ACC112 (cell line): ENCODE measurements at regions not wholly inside any gene's neighbourhood (a gene's known extent, or its start where the extent isn't known, plus 50 kb on each side); places are given as distances from the start of the nearest gene placed in this dataset.

Experiments
- H2AFZ ChIP-seq: fragments of 200-600 bp; sonication (generic); one replicate; pipeline ENCODE4 v1.6.0; 2017; ENCODE audit warnings: antibody characterized with exemption, low read length; ENCODE audit not compliant: unreplicated experiment
- H3K27ac ChIP-seq: fragments of 200-600 bp; sonication (generic); 2 replicates; pipeline ENCODE4 v1.5.1; 2014; ENCODE audit warnings: low read depth, mild to moderate bottlenecking, antibody characterized with exemption, low read length, moderate library complexity
- H3K27me3 ChIP-seq: fragments of 200-600 bp; sonication (generic); 2 replicates; pipeline ENCODE4 v1.6.1; 2014; ENCODE audit warnings: mild to moderate bottlenecking, antibody characterized with exemption, low read length, moderate library complexity, mixed read lengths; ENCODE audit not compliant: insufficient read depth
- H3K36me3 ChIP-seq: fragments of 200-600 bp; sonication (generic); 2 replicates; pipeline ENCODE4 v1.6.1; 2016; ENCODE audit warnings: mild to moderate bottlenecking, antibody characterized with exemption, low read length, moderate library complexity, mixed read lengths; ENCODE audit not compliant: insufficient read depth
- H3K4me1 ChIP-seq: fragments of 200-600 bp; sonication (generic); one replicate; pipeline ENCODE4 v1.6.1; 2016; ENCODE audit warnings: low read length, mixed read lengths; ENCODE audit not compliant: insufficient read depth, unreplicated experiment, control insufficient read depth
- H3K4me3 ChIP-seq: fragments of 200-600 bp; sonication (generic); 2 replicates; pipeline ENCODE4 v1.5.1; 2014; ENCODE audit warnings: mild to moderate bottlenecking, low read depth, low read length
- H3K79me2 ChIP-seq: fragments of 200-600 bp; sonication (generic); one replicate; pipeline ENCODE4 v1.6.0; 2016; ENCODE audit warnings: low read length; ENCODE audit not compliant: control insufficient read depth, unreplicated experiment, insufficient read depth

GRCh38 chr2:136255648-136256461 lies 137.9 kb upstream of the CXCR4 start:
- H3K4me3 ChIP-seq, result no peak overlapping the region
- no peaks in the 10 kb centered on the region for H3K79me2 ChIP-seq
- H3K36me3 ChIP-seq, result no peaks in the 10 kb centered on the region
- H3K27ac ChIP-seq, result no peak overlapping the region
- H3K27me3 ChIP-seq, result peaks cover 4% of the 10 kb centered on the region; the same call in 1 of the 2 replicates
- no peaks in the 10 kb centered on the region for H3K4me1 ChIP-seq
- no peak overlapping the region for H2AFZ ChIP-seq

GRCh38 chr2:136255127-136255526 lies 137.2 kb upstream of the CXCR4 start:
- no peak overlapping the region for H2AFZ ChIP-seq
- H3K36me3 ChIP-seq, result no peaks in the 10 kb centered on the region
- no peaks in the 10 kb centered on the region for H3K79me2 ChIP-seq
- H3K27me3 ChIP-seq, result peaks cover 4% of the 10 kb centered on the region; the same call in 1 of the 2 replicates
- no peak overlapping the region for H3K4me3 ChIP-seq
- H3K27ac ChIP-seq, result no peak overlapping the region
- no peaks in the 10 kb centered on the region for H3K4me1 ChIP-seq

- Histone ChIP-seq H3K4me1 (no peaks in the 10 kb centered on the region), H3K4me3 (no peak overlapping the region), H3K79me2 (no peaks in the 10 kb centered on the region), H3K36me3 (no peaks in the 10 kb centered on the region), H2AFZ (no peak overlapping the region), H3K27ac (no peak overlapping the region), H3K27me3 (peaks cover 4% of the 10 kb centered on the region; the same call in 1 of the 2 replicates)
Measured at GRCh38 chr2:136254681-136255080, 136.7 kb upstream of the CXCR4 start.

GRCh38 chr2:136253288-136254004 lies 135.5 kb upstream of the CXCR4 start:
- H3K36me3 ChIP-seq, result no peaks in the 10 kb centered on the region
- H3K27me3 ChIP-seq, result peaks cover 4% of the 10 kb centered on the region; the same call in 1 of the 2 replicates
- no peak overlapping the region for H3K4me3 ChIP-seq
- H3K27ac ChIP-seq, result no peak overlapping the region
- H3K4me1 ChIP-seq, result no peaks in the 10 kb centered on the region
- no peak overlapping the region for H2AFZ ChIP-seq
- H3K79me2 ChIP-seq, result no peaks in the 10 kb centered on the region

- Histone ChIP-seq H3K36me3 (no peaks in the 10 kb centered on the region), H3K4me1 (peaks cover 10% of the 10 kb centered on the region), H2AFZ (no peak overlapping the region), H3K79me2 (no peaks in the 10 kb centered on the region), H3K27me3 (peaks cover 4% of the 10 kb centered on the region; the same call in 1 of the 2 replicates), H3K4me3 (no peak overlapping the region), H3K27ac (no peak overlapping the region)
Measured at GRCh38 chr2:136251885-136252585, 134.1 kb upstream of the CXCR4 start.

GRCh38 chr2:136251197-136251884 lies 133.4 kb upstream of the CXCR4 start:
- Histone ChIP-seq H2AFZ (no peak overlapping the region), H3K4me1 (peaks cover 10% of the 10 kb centered on the region), H3K36me3 (no peaks in the 10 kb centered on the region), H3K4me3 (no peak overlapping the region), H3K27me3 (peaks cover 4% of the 10 kb centered on the region; the same call in 1 of the 2 replicates), H3K27ac (no peak overlapping the region), H3K79me2 (no peaks in the 10 kb centered on the region)

- H2AFZ ChIP-seq, result no peak overlapping the region
- no peak overlapping the region for H3K27ac ChIP-seq
- no peaks in the 10 kb centered on the region for H3K36me3 ChIP-seq
- no peaks in the 10 kb centered on the region for H3K79me2 ChIP-seq
- peaks cover 4% of the 10 kb centered on the region; the same call in 1 of the 2 replicates for H3K27me3 ChIP-seq
- H3K4me1 ChIP-seq, result peaks cover 10% of the 10 kb centered on the region
- H3K4me3 ChIP-seq, result no peak overlapping the region
Measured at GRCh38 chr2:136250131-136250530, 132.2 kb upstream of the CXCR4 start.

- Histone ChIP-seq H3K4me1 (peaks cover 10% of the 10 kb centered on the region), H3K79me2 (no peaks in the 10 kb centered on the region), H3K36me3 (no peaks in the 10 kb centered on the region), H3K27ac (no peak overlapping the region), H2AFZ (no peak overlapping the region), H3K4me3 (no peak overlapping the region), H3K27me3 (peaks cover 4% of the 10 kb centered on the region; the same call in 1 of the 2 replicates)
Measured at GRCh38 chr2:136248907-136249306, 131.0 kb upstream of the CXCR4 start.

- H3K27me3 ChIP-seq, result peaks cover 4% of the 10 kb centered on the region; the same call in 1 of the 2 replicates
- H3K27ac ChIP-seq, result no peak overlapping the region
- H3K36me3 ChIP-seq, result no peaks in the 10 kb centered on the region
- no peak overlapping the region for H3K4me3 ChIP-seq
- no peak overlapping the region for H2AFZ ChIP-seq
- H3K79me2 ChIP-seq, result no peaks in the 10 kb centered on the region
- H3K4me1 ChIP-seq, result peaks cover 10% of the 10 kb centered on the region
Measured at GRCh38 chr2:136248242-136248641, 130.3 kb upstream of the CXCR4 start.
